GM19438 (cell line): ENCODE measurements at regions not wholly inside any gene's neighbourhood (a gene's known extent, or its start where the extent isn't known, plus 50 kb on each side); places are given as distances from the start of the nearest gene placed in this dataset.

Experiments
- ATAC-seq: cut with Tn5 transposase; IDR thresholded peaks from one replicate; pipeline ENCODE4 v1.9.1; 2021; ENCODE audit warnings: low read depth; ENCODE audit not compliant: unreplicated experiment

DNA sequence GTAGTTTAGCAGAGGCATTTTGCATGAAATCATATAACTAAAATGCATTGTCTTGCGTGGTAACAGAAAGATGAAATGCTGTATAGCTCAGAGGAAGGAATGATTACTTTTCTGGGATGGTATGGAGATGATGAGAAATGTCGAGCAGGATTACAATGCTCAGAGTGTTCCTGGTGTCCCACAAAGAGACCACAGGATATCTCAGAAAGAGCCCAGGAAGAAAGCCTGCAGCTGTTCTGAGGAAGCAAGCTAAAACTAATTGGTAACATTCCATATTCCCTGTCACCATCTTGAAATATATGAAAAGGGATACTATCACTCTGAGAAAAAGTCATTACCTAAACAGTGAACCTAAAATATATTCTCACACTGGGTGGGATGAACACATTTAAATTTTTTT lies 233.1 kb downstream of the POU4F1 start:
- no peak for ATAC-seq

DNA sequence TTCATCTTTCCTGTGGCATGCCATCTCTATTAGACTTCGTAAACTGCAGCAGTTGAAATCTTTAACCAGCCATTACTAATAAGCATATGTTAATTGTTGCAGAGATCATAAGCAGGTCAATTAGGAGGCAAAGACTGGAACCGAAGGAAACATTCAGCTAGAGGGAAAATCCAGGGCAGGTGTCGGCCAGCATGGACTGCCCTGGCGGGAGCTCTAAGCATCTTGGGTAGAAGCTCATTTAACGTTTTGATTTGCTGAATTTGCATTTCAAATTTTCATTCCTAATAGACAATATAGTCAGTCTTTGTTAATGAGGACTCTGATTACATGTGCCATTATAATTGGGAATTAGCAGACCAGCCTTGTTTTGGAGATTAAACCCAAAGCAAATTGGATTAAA lies 238.6 kb downstream of the POU4F1 start:
- no peak for ATAC-seq

DNA sequence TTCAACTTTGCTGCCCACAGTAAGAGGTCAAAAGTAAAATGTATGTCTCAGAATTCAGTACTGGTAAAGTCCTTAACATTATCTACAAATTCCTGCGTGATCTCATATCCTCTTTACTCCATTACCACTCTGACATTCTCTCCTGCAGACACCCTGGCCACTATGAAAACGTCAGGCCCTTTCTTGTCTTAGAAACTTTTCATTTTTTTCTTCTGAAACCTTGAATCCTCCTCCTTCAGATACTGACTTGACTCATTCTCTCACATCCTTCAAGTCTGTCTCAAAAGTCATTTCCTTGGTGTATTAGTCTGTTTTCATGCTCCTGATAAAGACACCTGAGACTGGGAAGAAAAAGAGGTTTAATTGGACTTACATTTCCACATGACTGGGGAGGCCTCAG lies 262.3 kb downstream of the POU4F1 start:
- ATAC-seq: peak; percentile 53

DNA sequence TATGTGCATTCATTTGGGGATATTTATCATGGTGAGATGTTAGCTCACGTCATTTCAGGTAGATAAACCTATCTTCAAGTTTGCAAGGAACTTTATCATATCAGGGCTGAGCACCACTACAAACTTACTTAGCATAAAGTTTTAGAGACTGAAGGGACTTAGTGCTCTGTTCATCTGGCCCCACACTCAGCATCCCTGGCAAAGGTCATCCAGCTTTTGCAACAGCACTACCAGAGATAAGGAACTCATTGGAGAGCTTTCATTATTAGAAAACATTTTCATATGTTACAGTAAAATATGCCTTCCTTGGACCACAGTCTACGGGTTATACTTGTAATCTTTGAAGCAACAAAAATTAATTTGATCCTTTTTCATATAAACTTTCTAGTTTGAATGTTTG lies 263.4 kb downstream of the POU4F1 start:
- ATAC-seq: no peak

DNA sequence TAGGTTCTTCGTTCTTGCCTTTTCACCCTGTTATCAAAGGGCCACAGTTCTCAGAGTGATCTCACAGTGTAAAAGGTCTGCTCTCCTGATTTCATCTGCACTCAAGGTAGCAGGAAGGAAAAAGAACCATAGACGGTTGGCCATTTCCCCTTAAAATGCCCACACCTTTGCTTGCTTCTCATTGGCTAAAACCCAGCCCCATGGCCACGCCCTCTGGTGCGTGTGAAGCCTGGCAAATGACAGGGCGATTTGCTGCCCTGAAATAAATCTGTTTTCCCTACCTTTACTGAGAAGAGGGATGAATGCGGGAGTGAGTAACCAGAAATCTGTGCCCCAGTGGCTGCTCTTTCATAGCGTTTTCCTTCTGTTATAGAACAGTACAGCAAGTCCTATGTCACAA lies 269.3 kb downstream of the POU4F1 start:
- no peak for ATAC-seq

DNA sequence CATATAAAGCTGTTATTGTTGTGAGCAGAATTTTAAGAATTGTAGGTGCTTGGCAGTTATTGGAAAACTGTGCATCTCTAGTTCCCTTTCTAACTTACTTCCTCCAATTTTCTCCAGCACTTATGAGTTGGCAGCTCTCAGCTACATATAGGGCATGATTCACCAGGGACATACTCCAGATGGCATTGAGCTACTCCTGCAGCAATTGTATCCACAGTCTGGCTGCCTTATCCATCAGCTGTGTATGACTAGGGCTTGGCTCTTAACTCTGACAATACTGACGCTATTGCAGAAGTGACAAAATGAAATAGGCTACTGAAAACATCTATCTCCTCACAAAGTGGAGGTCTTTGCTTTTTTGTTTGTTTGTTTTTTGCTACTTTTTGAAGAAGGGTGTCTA lies 276.7 kb downstream of the POU4F1 start:
- ATAC-seq: no peak

DNA sequence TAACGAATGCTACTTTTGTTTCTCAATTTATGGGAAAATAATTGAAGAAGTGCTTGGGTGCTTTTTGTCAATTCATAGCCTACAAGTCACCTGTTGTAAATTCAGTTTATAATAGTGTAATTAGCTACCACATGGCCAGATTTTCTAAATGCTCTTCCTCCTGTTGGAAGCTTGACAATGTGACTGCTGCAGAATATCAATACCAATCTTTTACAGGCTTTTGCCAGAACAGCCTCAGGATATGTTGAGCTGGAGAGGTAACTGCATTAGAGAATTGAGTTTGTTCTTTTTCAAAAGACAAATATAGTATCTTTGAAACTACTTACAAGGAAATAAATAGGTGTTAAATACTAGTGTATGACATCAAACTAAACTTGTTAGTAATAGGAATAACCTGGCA lies 277.8 kb downstream of the POU4F1 start:
- ATAC-seq: no peak

DNA sequence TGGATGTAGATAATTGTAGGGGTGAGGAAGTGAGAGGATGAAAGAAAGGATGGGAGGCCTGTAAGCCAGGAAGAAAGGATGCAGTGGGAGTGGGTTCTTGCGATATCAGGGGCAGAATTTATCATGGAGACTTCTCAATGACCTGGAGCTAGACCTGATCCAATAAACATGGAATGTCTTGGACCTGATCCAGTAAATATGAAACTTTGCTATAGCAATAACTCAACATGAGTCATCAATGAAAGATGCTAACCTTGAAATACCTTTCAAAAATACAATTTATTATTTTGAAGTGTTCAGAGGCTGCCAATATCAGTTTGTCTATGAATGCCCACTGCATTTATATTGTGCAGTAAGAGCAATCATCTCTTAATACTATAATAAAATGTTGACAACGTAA lies 279.5 kb downstream of the POU4F1 start:
- ATAC-seq: no peak

DNA sequence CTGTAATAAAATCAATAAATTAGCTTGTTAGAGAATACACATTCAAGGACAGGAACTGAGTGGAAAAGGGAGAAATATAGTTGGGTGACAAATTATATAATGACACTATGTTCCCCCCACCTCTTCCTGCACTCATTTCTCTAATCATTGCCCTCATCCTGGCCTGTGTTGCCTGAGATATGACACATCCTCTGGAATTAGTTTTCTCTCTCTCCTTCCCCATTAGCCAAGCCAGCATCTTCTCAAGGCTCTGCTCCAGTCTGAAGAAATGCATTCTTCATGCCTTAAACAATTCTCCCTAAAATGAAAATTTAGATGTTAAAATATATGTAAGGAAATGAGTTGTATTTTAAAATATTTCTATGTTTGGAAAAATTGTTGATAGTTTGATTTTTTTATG lies 280.3 kb downstream of the POU4F1 start:
- no peak for ATAC-seq

DNA sequence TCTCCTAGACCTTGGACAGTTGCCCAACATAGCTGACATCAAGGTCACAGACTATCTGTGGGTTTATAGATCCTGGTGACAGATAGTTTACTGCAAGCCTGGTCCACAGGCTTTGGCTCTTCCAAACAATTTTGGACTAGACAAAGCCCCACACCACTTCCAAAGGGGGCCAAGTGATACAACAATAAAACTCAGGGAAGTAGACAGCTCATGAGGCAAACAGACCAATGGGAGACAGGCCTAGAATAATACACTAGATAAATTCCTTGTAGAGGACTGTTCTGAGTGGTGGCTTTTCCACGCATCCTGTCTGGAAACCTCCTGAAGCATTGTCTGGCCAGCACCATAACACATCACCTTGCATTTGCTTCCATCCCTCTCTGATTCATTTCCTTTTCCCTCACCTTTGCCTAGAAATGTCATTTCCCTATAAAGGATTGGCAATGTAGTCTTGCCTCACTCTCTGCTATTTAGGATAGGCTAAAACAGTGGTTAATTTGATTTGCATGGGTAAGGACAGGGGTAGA lies 284.2 kb downstream of the POU4F1 start:
- ATAC-seq: no peak

DNA sequence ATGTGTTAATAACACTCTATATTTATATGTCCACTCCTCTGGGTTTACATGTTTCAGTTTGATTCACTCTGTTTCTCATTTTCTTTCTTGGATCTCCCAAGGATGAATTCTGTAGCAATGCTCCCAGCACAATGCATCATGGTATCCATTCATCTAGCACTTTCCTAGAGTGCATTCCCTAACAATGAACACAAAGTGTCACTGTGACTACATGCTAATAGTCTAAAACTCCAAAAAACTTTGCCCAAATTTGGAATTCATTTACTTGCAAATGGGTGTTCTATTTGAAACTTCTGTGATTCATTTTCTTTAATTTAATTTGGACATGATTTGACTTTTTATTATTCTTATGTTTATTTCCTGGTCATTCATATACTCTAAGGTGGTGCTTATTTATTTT lies 286.3 kb downstream of the POU4F1 start:
- ATAC-seq: no peak

DNA sequence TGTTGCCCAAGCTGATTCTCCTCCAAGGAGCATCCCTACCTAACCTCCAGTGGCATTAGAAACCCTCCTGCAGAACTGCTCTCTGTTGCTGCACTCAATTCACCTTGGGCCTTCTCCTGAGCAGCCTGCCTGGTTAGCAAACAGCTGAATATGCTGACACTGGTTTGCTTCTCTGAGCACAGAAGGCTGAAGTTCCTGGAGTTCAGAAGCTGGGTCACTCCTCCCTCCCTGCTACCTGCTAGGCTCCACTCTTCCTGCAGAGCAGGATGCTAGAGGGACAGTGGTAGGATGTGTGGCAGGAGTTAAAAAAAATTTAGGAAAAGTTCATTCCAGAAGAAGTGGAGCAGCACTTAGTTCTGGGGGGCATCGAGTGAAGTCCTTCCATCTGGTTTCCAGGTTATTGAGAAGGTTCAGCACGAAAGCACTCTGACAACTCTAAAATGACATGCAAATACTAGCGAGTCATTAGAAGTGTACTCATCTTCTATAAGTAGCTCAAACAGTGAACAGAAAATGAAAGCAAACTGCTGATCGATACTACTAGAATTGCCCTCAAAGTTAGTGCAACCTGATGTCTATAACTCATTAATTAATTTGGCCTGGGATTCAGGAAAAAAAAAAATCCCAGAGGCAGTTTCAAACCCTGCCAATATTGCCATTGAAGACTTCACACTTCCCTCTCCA lies 293.7 kb downstream of the POU4F1 start:
- ATAC-seq: no peak

DNA sequence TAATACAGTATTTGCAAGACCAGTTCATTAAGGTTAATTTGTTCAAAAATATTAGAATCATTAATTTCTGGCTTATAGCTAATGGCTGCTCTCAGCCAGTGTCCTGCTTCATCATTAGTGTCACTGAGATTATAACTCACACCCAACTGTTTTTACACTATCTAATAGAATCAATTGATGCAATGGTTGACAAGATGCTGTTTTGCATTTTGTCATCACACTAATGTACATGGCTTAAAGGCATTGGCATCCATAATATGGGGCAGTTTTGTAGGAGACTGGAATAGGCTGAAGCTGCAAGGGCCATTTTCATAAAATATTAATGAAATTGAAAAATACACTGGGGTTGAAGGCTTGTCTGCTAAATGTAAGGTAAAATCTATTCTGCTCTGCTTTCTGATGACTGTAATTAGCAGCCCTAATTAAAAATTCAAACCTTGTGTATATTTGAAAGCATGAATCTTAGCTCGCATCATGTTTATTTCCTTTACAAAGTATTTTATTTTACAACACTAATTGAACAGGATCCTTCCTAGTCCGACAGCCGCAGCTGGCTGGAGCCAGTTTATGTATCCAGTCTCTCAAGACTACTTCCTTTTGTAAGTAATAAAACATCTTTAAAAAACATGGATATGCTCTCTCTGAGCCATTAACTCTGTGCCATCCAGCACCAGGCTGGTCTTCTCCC lies 296.7 kb downstream of the POU4F1 start:
- no peak for ATAC-seq

DNA sequence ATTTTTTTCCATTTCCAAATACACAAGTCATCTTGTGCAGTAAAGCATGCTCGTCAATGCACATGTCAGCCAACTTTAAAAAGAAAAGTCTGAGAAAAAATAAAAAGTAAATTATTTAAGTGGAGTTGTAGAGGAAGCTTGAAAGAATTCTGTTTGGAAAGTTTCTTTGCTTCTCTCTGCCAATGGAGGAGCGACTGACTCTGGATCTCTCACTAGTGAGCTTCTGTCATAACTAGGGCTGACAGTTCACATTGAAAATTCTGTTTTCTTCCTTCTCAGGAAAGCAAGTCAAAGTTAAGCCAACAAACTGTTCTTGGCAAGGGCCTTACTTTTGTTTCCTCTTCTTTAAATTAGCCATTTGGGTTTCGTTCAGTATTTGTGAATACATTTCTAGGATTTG lies 298.2 kb downstream of the POU4F1 start:
- no peak for ATAC-seq

DNA sequence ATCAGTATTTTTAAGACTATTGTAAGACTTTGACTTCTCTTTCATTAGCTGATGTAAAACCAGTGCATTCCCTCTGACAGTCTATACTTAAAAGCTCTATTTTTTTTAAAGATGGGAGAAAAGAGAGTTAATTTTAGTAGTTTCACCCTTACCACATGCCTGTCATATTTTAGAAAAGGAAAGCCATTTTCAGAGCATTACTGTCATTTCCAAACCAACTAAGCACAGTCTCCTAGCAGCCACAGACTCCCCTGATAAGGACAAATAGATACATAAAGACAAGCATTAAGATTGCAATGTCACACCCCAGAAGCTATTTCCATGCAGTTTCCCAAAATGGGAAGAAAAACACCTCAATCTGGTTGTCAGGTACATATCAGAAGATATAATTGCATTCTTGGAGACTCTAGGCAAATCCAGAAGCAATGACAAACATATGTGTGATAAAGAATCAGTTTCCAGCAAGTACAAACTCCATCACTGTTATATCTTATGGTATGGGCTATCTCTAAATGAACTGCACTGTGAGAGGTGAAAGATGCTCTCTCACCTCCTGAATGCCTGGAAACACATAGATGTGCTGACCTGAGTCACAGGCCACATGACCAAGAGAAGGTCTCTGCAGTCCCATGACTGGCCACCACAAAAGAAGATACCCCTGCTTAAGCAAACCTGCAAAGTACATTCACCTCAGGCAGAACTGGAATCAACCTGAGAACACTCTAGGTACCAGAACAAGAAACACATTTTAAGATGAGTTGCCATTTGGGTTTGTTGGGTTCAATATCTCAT lies 303.3 kb downstream of the POU4F1 start:
- no peak for ATAC-seq

DNA sequence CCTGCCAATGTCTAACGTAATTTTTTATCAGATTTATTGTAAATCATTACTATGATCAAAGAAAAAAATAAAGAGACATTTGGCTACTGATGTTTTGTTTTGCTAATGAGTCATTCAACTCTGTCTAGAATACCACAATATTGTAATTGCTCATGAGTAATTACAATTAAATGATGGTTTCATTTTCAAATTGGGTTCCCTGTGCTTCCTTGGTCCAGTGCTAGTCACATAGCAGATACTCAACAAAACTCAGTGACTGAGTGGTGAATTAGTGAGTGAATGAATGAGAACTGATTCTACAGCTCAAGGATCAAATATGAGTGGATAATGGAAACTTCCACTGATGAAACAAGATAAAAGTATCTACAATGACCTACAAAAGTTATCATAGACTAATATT lies 304.7 kb downstream of the POU4F1 start:
- ATAC-seq: no peak

DNA sequence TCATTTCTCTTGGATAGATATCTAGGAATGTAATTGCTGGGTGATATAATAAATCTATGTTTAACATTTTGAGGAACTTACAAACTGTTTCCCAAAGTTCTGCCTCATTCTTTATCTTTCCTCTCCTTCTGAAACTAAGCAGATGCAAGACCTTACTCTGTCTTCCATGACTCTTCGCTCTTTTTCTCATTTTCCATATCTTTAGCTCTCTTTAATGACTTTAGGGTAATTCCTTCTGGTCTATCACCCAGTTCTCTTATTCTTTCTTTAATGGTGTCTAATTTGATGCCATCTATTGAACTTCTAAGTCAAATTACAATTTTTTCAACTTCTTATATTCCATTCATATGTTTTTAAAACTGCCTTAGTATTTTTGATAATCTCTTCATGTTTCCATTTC lies 316.6 kb downstream of the POU4F1 start:
- ATAC-seq: no peak

DNA sequence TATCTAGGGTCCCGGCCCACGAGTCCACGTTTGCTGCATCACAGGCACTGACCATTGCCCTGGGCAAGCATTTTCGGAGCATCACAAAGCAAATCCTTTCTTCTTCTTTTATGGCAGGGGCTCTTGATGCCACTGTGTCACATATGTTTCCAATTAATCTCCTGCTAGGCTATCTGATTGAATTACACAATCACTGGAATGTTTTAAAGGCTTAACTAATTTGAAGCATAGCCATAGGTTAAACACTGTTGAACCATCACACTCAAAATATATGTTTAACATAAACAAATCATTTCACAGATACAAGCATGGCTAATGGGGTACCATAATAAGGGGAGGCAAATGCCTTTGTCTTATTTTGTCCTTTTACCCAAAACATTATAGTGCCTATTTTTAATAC lies 338.3 kb downstream of the POU4F1 start:
- ATAC-seq: no peak

DNA sequence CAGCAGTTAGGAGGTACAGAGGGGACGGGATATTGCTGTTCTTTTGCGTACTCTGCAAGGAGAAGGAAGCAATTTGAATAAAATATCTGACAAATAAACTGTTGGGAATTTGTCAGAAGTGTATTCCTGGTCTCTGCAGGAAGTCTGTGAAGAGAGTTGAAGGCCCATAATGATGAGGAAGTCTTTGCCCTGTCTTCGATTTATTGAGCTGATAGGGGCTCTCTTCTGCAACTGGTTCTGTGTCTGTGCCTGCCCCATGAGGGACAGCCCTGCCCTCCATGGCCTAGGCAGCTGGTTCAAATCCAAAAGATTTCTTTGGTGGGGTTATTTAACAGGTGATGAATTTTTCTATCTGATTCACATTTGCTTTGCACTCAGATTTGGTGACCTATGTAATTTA lies 339.7 kb upstream of the EDNRB start:
- ATAC-seq: no peak

DNA sequence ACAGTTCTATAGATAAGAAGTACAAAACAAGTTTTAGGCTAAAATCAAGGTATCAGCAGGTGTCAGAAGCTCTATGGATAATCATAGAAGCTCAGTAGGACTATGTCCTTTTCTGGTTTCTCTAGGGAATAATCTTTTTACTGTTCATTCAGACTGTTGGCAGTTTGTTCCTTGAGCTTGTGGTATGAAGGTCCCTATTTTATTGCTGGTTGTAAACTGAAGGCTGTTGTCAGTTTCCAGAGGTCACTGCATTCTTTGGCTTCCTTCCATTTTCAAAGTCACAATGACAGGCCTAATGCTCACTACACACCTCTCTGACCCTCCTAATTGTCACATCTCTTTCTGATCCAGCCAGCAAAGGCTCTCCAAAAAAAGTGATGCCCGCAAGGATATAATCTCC lies 337.9 kb upstream of the EDNRB start:
- ATAC-seq: no peak

DNA sequence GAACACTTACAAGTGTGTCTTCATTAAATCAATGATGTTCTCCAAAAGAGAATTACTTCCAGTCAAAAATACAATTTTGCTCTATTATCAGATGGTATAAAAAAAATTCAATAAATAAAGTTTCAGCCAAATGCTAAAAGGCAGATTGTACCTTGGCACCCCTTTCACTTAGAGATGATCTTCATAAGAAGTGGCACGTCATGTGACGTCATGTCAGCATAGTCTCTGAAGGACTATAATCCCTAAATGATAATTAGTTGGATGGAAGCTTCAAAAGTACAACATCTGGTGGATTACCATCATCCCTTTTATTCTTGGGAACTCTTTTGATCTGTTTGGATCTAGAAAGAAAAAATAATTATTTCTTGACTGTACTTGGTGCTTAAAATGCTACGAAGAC lies 335.5 kb upstream of the EDNRB start:
- no peak for ATAC-seq

DNA sequence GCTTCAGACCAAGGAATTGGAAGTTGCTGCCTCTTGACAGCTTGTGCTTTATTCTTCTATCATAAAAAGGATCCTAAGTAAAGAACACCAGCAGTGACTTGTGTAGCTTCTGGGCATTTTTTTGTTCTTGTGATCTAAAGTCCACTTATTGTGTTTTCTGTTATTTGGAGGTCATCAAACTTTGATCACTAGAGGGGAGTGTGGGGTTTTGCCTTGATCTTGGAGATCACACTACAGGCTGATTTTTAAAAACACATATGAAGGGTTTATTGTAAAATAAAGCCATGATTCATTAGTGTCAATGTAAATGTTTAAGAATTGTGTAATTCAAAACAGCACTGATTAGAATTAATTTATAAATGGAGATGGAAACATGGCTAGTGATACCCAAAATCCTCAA lies 328.7 kb upstream of the EDNRB start:
- no peak for ATAC-seq
